Activated T-cell treated with anti-CD3 and anti-CD28 coated beads for 1 hour (primary cell): ENCODE measurements at regions not wholly inside any gene's neighbourhood (a gene's known extent, or its start where the extent isn't known, plus 50 kb on each side); places are given as distances from the start of the nearest gene placed in this dataset.

Experiments
- DNase-seq: peaks from one replicate; pipeline ENCODE4 v3.0.0-alpha.2; 2020; ENCODE audit warnings: low read depth

DNA sequence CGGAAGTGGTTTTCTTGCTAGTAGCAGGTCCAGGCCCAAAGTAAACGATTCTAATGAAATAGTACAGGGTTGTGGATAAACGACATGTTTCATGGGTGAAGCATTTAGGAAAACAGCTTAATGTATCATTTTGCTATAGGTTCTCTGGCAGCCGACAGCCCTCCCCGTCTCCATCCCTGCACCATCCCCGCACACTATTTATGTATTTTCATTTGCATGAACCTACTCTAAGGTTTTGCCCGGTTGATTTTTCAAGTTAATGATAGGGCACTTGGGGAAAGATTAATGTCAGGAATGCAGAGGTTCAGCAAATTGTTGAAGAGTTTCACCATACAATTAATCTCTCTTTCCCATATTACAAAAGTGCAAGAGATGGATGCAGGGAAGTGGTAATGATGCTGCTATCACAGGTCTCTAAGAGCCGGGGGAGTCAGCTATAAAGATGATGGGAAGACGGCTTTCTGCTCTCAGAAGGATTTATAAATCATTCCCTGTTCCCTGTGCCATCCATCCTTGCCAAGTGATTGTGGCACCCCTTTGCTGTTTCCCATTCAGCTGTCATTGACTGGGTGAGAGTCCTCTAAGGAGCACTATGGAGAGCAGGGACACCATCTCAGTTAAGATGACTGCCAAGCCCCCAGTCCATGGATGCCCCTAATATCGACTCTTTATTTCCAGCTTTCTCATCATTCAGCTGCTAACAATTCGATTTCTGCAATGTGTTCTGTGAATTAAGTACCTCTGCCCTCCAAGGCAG lies 186.3 kb downstream of the IRS2 start:
- no peak for DNase-seq

DNA sequence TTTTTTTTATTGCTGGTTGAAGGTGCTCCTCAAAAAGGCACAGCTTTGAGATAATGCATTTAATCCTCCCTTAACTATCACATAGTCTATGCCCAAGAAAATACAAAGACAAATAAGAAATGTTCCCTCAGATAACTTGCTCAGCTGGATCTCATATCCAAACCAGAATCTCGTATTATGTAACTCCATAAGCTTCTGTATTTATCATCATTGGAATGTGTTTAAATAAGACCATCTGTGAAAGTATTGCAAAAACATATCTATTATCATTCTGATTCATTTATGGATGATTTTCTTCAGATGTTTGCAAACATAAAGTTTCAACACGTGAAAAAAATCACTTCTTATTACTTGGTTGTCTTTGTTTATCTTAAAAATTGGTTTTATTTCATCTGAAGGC lies 190.9 kb downstream of the IRS2 start:
- DNase-seq: no peak

DNA sequence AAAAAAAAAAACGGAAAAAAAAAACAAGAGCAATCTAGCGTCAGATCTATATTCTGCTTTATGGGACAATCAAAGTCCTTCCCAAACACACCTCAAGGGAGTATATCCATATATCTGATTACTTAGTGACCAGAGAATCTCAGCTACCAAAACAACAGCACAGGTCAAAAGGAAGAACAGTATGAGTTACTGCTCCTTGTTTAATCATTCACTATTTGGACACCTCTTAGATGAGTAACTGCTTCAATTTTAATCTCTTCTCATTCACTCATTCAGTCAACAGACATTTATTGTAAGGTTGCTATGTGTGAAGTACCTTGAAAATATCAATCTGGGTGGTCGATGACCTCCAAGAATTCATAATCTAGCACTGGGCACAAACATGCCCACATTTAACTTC lies 193.2 kb downstream of the IRS2 start:
- DNase-seq: no peak

DNA sequence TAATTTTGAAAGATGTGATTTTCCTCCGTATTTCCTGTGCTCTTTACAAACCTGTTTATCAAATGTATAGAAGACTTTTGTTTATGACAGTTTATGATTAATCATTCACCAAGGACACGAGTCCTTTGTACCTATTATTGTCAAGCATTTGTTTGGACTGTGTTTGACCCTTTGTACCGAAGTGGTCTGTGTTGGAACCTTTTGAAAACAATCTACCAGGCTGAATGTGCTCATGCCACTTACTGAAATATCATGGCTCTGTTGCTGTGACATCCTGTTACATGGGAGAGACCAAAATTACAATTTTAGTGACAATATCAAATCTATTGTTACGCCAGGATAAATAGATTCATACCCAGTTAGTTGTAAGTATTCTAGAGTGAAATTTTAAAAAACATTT lies 193.6 kb downstream of the IRS2 start:
- no peak for DNase-seq

DNA sequence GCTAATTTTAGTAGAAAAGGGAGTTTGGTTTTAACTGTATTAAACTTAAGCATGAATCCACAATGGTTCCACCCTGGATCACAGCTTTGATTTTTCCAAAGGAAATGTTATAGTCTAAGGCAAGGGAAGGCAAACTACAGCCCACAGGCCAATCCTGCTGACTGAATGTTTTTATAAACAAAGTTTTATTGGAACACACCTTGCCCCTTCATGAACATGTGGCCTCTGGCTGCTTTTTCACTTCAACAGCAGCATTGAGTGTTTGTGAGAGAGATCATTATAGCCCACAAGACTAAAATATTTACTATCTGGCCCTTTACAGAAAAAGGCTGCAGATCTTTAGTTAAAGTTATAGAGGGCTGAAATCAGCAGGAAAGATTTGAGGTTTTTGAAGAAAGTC lies 198.7 kb downstream of the IRS2 start:
- DNase-seq: no peak

DNA sequence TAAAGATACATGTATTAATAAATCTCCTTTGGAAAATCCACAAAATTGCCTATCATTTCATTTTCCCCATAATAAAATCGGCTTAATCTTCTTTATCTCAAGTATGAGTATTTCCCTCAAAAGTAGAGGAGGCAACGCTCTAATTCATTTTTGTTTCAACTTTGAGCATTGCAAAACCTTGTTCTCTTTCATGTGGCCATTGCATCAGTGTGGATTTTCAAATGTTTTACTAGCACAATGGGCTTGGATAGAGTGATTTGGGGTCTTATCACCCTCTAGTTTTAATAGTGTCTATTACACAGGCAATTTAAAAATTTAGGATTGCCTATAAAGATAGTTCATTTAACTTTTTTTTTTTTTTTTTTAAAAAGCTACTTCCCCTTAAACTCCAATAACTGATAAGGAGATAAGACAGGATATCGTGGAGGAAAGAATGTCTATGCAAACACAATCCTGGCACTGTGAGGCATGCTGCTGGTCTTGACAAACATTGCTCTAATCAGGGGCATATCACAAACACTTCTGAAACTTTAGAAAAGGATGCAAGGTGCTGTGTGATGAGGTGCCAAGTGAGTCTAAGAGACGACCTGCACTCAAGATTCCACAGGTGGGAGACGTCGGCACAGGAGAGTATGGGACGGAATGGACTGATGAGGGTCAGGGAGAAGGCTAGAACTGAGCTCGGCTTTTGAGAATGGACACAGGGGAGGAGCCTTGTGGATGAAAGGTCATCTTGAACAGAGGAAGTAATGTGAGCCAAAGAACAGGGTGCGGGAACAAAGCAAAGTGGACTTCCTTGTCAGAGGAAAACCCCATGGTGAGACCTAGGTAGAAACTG lies 199.7 kb downstream of the IRS2 start:
- DNase-seq: no peak

DNA sequence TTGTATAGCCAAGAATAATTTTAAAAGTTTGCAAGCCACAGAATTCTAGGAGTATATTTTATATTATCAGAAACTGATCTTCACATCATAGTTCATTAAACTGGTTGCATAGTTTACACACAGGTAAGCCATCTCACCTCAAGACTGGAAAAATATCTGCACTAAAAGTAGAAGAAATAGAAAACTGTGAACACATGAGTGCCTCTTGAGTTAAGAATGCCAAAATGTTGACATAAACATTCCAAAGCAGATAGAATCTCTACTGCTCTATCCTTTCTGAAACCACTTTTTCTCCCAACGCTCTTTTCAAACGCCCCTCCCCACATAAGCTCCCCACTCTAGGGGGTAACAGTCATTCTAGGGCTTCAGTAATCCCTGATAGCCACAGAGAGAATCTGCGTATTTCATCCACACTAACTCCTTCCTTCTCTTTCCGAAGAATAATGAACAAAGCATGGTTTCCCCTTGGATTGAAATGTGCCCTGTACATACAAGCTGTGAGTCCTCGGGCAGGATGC lies 201.5 kb downstream of the IRS2 start:
- no peak for DNase-seq

DNA sequence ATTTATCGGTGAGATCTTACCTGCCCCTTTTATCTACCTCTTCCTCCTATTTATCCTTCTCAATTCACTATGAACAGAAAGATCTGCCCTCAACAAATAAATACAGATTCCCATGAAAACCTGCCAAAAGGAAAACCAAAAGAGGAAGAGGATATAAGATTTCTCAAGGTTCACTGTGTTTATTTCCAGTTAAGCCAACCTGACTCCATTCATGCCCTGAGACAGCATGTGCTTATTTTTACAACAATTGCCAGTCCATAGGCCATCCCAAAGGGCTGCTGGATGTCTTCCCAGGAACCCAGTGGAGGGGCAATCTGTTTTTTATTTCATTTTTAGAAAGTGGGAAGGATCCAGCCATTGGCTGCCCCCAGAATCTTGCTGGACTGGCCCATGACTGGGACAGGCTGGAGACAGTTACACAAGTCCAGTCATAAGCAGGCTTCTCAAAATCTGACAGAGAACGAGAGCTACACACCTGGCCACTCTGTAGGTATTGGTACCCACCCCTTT lies 209.1 kb downstream of the IRS2 start:
- DNase-seq: no peak

DNA sequence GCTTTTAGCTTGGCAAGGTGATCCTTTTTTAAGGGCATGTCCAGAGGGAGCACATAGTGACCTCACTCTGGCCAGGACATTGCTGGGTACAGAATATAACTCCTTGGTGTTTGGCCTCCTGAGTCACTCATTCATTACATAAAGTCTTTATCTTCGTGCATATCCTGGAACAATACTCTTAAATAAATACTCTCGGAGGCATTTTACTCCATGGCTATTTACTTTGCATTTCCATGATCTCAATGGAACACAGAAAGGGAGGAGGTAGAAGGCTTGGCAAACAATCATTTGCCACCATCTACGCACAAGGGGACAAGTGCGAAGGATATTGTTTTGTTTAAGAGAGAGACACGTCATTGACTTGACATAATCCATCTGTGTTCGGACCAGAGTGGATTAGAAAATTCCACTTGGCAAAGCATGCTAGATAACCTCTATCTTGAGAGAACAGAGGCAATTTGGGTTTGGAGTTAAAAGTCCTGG lies 210.0 kb downstream of the IRS2 start:
- no peak for DNase-seq

DNA sequence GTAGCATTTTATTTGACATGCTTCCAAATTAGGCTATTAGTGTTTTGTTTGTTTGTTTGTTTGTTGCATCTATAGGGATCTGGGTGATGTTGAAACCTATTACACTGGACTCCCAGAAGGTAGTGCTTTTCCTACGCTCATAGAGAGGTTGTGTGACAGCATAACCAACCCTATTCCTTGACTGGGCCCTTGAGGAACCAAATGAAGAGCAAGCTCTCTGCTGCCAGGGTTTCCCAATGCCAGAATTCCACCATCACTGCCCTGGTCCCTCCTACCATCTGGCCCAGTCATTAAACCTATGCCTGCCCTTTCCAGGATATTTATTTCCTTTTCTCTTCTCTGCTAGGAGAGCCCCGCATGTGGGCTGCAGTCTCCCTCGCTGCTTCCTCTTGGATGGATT lies 210.6 kb downstream of the IRS2 start:
- no peak for DNase-seq

DNA sequence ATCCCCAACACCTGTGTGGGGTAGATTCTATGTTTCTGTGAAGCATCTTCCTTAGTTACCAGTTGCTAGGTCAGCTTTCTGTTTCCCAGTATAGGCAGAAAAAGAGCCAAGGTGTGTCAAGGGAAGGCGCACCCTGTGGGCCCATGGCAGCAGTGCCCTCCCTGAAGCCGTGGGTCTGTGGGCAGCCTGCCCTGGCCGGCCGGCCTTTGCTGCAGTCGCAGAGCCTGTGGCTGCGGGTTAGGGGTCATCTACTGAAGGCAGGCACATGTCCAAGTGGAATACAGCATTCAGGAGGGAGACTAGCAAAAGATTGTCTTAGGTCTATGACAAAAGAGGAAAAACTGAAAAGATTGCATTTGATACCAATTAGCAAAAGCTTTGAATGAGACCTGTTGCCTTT lies 214.0 kb downstream of the IRS2 start:
- no peak for DNase-seq

DNA sequence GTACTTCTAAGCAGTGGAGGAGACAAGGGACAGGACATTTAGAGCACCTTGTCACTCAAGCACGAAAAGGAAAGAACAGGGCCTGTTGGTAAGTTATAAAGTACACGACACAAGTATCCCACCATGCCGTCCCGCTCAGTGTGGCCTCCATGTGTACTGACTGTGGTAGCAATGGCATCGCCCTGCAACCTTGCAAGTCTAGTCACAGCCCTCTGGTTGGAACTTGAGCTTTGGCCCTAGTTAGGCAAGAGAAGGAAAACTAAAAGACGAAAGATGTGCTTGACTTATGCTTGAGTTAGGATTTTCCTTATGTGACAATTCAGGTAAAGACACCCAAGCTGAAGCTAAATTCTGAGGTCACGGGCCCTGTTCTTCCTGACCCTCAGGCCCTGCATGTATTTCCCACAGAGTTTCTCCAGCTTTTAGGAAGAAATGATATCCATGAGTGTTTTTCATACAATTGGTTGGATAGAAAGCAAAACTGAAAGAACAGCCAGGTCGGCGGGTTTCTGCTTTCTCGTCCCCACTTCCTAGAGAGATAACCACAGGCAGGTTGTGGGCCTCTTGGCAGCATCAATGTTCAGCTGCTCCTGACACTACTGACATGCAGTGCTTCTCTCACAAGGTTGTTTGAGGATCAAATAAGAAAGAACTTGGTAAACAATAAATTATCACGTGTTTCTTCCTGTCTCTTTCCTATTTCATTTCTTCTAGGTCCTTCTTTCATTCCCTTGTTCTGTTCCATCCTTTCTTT lies 216.2 kb downstream of the IRS2 start:
- peak; percentile 5 for DNase-seq

DNA sequence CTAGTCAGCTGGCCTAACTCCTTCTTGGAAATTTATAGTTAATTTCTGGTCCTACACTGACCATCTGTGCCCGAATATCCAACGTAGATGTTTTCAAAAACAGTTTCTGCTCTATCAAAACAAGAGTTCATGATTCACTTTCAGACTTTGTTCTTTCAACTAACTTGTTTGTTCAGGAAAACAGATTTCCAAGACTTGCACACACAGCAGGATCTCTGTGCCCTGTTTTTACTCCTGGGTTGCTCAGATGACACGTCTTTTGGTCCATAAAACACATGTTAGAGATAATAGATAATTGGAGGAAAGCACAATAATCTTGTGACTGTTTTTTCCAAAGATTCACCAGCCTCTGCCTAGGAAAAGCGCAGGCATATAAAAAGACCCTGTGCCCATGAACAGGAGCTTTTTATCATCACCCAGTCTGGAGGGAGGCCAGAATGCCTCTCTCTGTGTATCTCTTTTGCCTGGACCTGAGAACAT lies 218.0 kb downstream of the IRS2 start:
- DNase-seq: no peak

DNA sequence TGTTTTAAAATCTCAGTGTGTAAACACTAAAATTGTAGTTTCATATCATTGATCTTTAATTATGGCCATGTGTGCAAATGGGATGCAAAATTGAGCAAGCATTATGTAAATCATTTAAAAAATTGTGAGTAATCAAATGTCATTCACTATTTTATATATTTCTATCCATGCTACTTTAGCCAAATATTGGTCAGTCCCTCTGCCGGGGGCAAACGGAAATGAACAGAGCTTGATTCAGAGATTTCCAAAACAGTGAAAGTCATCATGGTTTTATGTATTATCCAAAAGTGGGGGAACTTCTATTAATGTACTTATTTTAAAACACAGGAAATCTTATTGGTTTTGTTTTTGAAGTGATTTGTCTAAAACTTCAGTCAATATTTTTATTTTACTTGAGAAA lies 219.1 kb downstream of the IRS2 start:
- no peak for DNase-seq

DNA sequence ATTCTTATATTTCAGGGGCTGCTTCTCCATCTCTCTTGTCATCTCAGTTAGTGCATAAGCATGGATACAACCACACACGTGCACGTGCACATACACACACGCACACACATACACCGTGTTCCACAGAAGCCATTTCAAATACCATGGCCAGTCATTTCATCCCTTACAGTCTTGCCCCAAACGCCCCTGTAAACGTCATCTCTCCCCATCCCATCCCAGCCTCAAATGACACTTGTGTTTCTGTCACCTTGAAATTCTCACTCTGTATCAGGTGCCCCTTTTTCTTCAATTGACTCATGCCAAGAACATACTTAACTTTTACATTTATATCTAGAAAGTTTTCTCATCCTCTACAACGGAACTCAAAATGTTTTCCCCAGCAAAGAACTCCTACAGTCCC lies 220.5 kb downstream of the IRS2 start:
- no peak for DNase-seq

DNA sequence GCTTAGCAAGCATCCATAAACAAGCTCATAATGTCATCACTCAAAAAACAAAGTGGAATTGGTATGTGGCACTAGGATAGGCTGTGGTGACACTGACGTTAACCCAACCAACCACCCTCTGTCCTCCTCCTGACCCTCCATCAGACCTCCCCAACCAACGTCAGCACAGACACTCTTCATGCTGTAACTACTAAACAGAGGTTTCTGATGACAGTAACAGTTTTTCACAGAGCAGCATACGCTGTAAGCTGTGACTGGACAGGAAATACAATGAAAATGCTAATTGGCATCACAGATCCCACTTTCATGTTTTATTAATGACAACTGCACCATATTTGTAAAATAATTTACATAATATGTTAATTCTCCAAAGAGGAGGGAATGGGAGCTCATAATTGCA lies 238.0 kb downstream of the IRS2 start:
- no peak for DNase-seq

DNA sequence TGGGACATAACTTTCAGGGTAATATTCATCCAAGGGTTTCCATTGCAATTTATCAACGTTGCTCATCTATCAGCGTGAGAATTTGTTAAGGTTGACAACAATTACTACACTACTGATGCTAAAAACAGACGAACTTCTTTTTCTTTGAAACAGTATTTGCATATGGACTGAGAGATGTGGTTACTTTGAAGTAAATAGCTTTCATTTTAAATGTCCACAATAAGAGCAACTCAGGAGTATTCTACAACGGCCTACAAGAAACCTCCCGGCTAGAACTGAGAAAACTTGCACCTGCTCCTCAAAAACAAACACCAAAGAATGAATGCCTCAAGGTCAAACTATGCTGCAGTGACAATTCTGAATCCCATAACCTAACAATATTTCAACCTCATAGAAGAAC lies 238.4 kb downstream of the IRS2 start:
- DNase-seq: no peak

DNA sequence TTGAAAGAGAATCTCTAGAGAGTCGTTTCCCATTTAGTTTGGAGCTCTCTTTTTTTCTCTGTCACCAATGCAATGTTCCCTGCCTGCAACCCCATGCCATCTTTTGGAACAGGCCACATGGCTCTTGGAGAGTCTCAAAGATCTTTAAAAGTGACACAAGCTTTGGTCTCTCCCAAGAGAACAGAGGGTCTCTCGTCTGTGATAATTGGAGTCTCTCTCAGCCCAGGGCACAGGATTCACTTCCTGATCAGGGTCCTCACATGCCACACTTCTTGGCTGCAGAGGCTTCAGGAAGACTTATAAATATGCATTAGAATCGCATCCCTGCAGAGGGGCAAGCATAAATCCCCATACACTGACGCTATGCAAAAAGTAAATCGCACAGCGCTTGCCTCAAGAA lies 240.5 kb downstream of the IRS2 start:
- no peak for DNase-seq

DNA sequence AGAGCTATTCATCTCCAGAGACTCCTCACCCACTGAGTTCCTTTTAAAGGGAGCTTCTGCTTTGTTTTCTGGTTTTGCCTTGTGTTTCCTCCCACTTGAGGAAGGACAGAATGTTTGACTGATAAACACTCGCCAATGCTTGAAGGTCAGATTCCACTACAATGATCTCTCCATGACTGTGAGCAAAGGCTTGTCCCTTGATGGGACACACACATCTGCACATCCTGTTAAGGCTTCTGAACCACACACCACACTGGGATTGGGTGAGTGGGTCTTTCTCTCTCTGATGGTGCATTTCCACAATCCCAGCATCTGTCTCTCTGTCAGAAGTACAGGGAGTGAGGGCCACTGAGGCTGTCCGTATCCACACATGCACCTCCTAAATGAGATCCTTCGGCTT lies 245.3 kb downstream of the IRS2 start:
- no peak for DNase-seq

DNA sequence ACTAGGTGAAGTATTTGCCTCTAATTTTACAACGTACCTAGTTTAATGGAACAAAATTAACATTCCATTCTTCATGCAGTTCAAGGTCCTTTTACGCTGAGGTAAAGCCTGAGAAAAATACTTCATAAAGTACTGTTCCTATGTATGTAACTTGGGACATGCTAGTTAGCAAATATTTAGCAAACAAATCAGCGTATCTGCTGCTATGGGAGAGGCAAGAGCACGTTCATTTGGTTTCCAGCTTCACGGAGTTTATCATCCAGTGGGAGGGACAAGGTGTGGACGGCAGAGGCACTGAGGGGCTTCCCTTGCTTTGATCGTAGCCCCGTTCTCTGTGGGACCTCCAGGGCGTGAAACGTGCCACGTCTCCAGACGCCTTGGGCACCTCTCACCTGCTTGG lies 248.8 kb downstream of the IRS2 start:
- no peak for DNase-seq

DNA sequence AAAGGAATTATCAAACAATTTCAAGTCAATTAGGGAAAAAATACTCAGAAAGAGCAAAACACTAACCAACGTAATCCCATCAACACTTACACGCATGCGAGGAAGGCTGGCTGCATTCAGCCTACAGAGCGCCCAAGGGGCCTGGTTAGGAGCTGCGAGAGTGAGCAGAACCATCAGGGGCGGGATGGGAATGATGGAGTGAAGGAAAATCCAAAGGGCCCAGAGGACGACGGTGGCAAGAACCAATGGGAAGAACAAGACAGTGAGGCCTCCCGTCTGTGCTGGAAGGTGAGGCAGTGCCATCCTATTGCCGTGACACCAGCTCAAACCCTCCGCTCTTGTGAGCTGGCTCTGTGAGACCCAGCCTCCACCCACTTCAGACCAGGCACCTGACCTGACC lies 253.0 kb downstream of the IRS2 start:
- no peak for DNase-seq

DNA sequence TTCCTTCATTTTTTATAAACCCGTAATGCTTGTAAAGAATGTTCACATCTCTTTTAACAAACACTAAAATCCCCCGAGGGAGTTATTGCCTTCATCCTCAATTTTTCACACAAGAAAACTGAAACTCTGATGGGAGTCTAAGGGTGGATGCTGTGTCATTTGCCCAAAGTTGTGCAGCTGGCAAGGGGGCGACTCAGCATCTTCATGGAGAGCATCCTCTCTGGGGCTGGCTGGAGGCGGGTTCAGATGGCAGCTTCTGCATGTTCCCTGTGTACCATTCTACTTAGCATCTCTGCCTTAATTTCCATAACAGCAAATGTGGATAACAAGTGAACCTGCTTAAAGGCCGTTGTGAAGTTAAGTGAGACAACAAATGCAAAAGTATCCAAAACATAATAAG lies 256.4 kb downstream of the IRS2 start:
- DNase-seq: no peak
